A673 (cell line): ENCODE measurements at regions not wholly inside any gene's neighbourhood (a gene's known extent, or its start where the extent isn't known, plus 50 kb on each side); places are given as distances from the start of the nearest gene placed in this dataset.
"Not testable (repeated sequence)": the region's sequence is repeated elsewhere in the genome, so short reads cannot be mapped to it uniquely, and the experiment has no call there.

ENCODE experiments used
- BruUV-seq: library from RNA; stranded (reverse); fragments of 400-500 nt; replicated peaks from 2 replicates; lab custom pipeline; 2021; lab: Mats Ljungman, UMichigan
- CTCF ChIA-PET: fragments of 300-600 bp; sonication (Branson Sonifier 250); formaldehyde crosslinking; loops from one replicate; lab custom pipeline; 2022; ENCODE audit warnings: antibody characterized with exemption; lab: Charles Lee
- POLR2A ChIA-PET: fragments of 300-600 bp; sonication (Branson Sonifier 250); formaldehyde crosslinking; loops from one replicate; lab custom pipeline; 2022; ENCODE audit warnings: antibody characterized with exemption; ENCODE audit not compliant: low non-redundant PET; lab: Charles Lee
- DNase-seq: peaks from one replicate; pipeline ENCODE4 v3.0.0-alpha.2; 2015; ENCODE audit warnings: low spot score
- H3K27ac ChIP-seq: fragments of 200-600 bp; sonication (generic); 2 replicates; pipeline ENCODE4 v1.5.1; 2016; ENCODE audit warnings: mixed run types, low read depth, mild to moderate bottlenecking, mixed read lengths, antibody characterized with exemption, low read length; ENCODE audit not compliant: poor library complexity, severe bottlenecking
- H3K27me3 ChIP-seq: fragments of 200-600 bp; sonication (generic); replicated peaks from 2 replicates; pipeline ENCODE4 v1.6.1; 2017; ENCODE audit warnings: mixed run types, low read depth, mild to moderate bottlenecking, mixed read lengths, antibody characterized with exemption, low read length; ENCODE audit not compliant: insufficient read depth, poor library complexity
- H3K36me3 ChIP-seq: fragments of 200-600 bp; sonication (generic); 2 replicates; pipeline ENCODE4 v1.6.1; 2016; ENCODE audit warnings: mixed run types, mild to moderate bottlenecking, mixed read lengths, antibody characterized with exemption, low read length; ENCODE audit not compliant: insufficient read depth, poor library complexity, severe bottlenecking
- H3K4me1 ChIP-seq: fragments of 200-600 bp; sonication (generic); 2 replicates; pipeline ENCODE4 v1.6.1; 2017; ENCODE audit warnings: mixed run types, mild to moderate bottlenecking, mixed read lengths, antibody characterized with exemption, low read length; ENCODE audit not compliant: insufficient read depth, poor library complexity, severe bottlenecking
- H3K4me3 ChIP-seq: fragments of 200-600 bp; sonication (generic); 2 replicates; pipeline ENCODE4 v1.5.1; 2016; ENCODE audit warnings: low read depth, mixed run types, mild to moderate bottlenecking, mixed read lengths, low read length; ENCODE audit not compliant: poor library complexity, severe bottlenecking
- H3K9me3 ChIP-seq: fragments of 200-600 bp; sonication (generic); 2 replicates; pipeline ENCODE4 v1.6.1; 2016; ENCODE audit warnings: mixed run types, low read depth, mild to moderate bottlenecking, mixed read lengths, antibody characterized with exemption, low read length; ENCODE audit not compliant: poor library complexity, severe bottlenecking
- EZH2 ChIP-seq: fragments of 200-600 bp; sonication (generic); IDR thresholded peaks from 2 replicates; pipeline ENCODE4 v1.6.1; 2017; ENCODE audit warnings: borderline replicate concordance, low read depth, mild to moderate bottlenecking, mixed read lengths, antibody characterized with exemption, low read length; ENCODE audit not compliant: poor library complexity, severe bottlenecking
- intact Hi-C: fragments of 100-400 bp; cut with micrococcal nuclease; formaldehyde crosslinking; loops from one replicate; pipeline ENCODE4 v1.10.0; 2022; ENCODE audit not compliant: unreplicated experiment
- TF ChIP-seq, protein P1 (sequence below): fragments of 300-800, 200-600 bp; sonication (generic); conservative IDR thresholded peaks from 2 replicates; pipeline ENCODE4 v1.5.1; 2017; ENCODE audit warnings: low read depth, mild to moderate bottlenecking, antibody characterized with exemption, low read length, moderate library complexity, mixed read lengths

DNA sequence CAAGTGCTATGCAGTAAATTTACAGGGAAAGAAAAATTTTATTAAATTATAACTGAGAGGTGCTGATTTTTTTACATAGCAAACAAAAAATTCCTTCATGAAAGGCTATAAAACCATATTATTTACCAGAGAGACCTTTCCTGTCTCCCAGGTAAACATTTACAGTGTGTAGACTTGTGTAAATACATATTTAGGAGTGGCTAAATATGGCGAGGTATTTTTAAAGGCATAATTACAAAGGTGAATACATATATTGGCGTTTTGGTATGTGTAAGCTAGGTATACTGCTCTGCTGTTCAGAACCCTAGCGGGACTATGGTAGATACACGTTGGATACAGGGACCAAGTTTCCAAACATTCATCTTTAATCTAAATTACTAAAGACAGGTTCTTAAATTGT, 170.6 kb upstream of the MEF2C start:
- Histone ChIP-seq H3K4me3 (no peak overlapping the region), H3K27ac (no peak overlapping the region), H3K27me3 (no peaks in the 10 kb centered on the region), H3K4me1 (no peaks in the 10 kb centered on the region), H3K36me3 (no peaks in the 10 kb centered on the region), H3K9me3 (no peaks in the 10 kb centered on the region)
- TF ChIP-seq, protein P1, sequence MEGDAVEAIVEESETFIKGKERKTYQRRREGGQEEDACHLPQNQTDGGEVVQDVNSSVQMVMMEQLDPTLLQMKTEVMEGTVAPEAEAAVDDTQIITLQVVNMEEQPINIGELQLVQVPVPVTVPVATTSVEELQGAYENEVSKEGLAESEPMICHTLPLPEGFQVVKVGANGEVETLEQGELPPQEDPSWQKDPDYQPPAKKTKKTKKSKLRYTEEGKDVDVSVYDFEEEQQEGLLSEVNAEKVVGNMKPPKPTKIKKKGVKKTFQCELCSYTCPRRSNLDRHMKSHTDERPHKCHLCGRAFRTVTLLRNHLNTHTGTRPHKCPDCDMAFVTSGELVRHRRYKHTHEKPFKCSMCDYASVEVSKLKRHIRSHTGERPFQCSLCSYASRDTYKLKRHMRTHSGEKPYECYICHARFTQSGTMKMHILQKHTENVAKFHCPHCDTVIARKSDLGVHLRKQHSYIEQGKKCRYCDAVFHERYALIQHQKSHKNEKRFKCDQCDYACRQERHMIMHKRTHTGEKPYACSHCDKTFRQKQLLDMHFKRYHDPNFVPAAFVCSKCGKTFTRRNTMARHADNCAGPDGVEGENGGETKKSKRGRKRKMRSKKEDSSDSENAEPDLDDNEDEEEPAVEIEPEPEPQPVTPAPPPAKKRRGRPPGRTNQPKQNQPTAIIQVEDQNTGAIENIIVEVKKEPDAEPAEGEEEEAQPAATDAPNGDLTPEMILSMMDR: no peak
- TF ChIP-seq EZH2: no peak
- ChIA-PET POLR2A (no interaction called here), CTCF (no interaction called here)
- DNase-seq: no peak
- no TSS peak for BruUV-seq
- intact Hi-C loops: no loop called here

DNA sequence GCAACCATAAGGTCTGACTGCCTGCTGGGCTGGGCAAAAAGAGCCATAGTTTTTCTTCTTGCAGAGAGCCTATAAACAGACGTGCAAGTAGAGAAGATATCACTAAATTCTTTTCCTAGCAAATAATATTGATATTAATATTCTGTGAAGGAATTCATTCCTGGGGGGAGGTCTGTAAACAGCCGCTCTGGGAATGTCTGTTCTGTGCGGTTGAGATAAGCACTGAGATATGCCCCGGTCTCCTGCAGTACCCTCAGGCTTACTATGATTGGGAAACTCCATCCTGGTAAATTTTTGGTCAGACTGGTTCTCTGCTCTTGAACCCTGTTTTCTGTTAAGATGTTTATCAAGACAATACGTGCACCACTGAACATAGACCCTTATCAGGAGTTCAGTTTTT, 167.1 kb upstream of the MEF2C start:
- H3K27me3 ChIP-seq, DNase-seq, BruUV-seq, H3K4me3 ChIP-seq, H3K27ac ChIP-seq, intact Hi-C loops, CTCF ChIA-PET, H3K4me1 ChIP-seq, H3K36me3 ChIP-seq, H3K9me3 ChIP-seq, POLR2A ChIA-PET: not testable (repeated sequence)

DNA sequence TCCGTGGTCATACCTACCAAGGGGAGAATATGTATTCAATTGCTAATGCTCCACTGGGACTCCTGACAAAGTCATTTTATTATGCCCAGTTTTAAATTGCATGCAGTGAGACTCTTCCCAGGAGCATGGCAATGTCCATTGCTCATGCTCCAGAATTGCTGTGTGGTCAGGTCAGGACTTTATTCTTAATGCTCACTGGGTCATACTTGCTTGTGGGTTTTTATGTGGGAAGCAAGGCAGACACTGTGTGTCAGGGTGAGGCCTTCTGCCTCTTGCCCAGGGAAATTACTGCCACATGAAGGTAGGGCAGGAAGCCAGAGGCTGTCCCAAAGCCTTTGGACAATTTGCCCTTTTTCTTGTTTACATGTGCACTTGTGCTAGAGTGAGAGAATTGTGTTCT, 164.6 kb upstream of the MEF2C start:
- POLR2A ChIA-PET: no interaction called here
- DNase-seq: no peak
- Histone ChIP-seq H3K9me3 (no peaks in the 10 kb centered on the region), H3K27me3 (no peaks in the 10 kb centered on the region), H3K4me1 (no peaks in the 10 kb centered on the region), H3K36me3 (no peaks in the 10 kb centered on the region), H3K27ac (no peak overlapping the region), H3K4me3 (no peak overlapping the region)
- CTCF ChIA-PET: no interaction called here
- TF ChIP-seq, protein P1: no peak
- no peak for TF ChIP-seq EZH2
- BruUV-seq: no TSS peak
- intact Hi-C loops: no loop called here

DNA sequence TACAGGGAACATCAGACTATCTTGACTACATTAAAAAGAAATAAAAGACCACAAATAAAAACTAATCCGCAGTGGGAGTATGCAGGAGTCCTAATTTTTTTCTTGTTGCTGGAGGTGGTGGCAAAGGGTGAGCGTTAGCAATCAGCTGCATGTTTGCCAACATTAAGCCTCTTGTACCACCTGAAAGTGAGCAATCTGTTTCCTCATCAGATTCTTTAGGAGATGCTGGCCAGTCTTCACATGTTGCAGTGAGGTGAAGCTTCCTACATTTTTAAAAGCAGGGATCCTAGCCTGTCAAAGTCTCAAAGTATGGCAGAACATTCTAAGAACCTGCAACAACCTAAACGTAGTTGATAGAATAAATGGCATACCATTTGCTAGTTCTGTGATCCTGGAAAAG, 162.2 kb upstream of the MEF2C start:
- intact Hi-C loops: no loop called here
- Histone ChIP-seq H3K27ac (no peak overlapping the region), H3K9me3 (no peaks in the 10 kb centered on the region), H3K4me1 (no peaks in the 10 kb centered on the region), H3K27me3 (no peaks in the 10 kb centered on the region), H3K4me3 (no peak overlapping the region), H3K36me3 (no peaks in the 10 kb centered on the region)
- no peak for DNase-seq
- ChIA-PET POLR2A (no interaction called here), CTCF (no interaction called here)
- no peak for TF ChIP-seq EZH2
- TF ChIP-seq, protein P1: no peak
- BruUV-seq: no TSS peak
